ENCODE measurements at regions not wholly inside any gene's neighbourhood (a gene's known extent, or its start where the extent isn't known, plus 50 kb on each side); places are given as distances from the start of the nearest gene placed in this dataset.
"Not testable (repeated sequence)": the region's sequence is repeated elsewhere in the genome, so short reads cannot be mapped to it uniquely, and the experiment has no call there.

- peaks cover 0 to 2% (median under 1%) of the 10 kb centered on the region in 4 donors for H3K9me3 ChIP-seq (ENCODE audit: control insufficient read depth in 4 of 4, insufficient read depth in 3 of 4, low read length in 3 of 4)
- no peaks in the 10 kb centered on the region for H3K27me3 ChIP-seq (ENCODE audit: control insufficient read depth in 3 of 3, insufficient read depth in 3 of 3, low read length in 2 of 3)
- no peak for ATAC-seq (ENCODE audit: insufficient read depth, low FRiP score)
- no peak overlapping the region for H3K27ac ChIP-seq (ENCODE audit: low read depth in 1 of 2, low read length in 1 of 2)
- no peak for TF ChIP-seq CTCF (IDR thresholded peaks at IDR 0.05; ENCODE audit: control extremely low read depth, extremely low read depth)
- H3K9ac ChIP-seq (ENCODE audit: insufficient read depth in 1 of 2, low read length in 2 of 2), result no peak overlapping the region
- peak in 2 of 3 donors; percentile 91 to 96 for DNase-seq
- peaks cover 0 to 18% (median 0%) of the 10 kb centered on the region in 5 donors for H3K4me1 ChIP-seq (ENCODE audit: control insufficient read depth in 5 of 5, insufficient read depth in 5 of 5, low read length in 5 of 5)
- no peak overlapping the region for H3K4me3 ChIP-seq
- no peaks in the 10 kb centered on the region for H3K36me3 ChIP-seq (ENCODE audit: control insufficient read depth in 4 of 4, insufficient read depth in 4 of 4, low read length in 4 of 4)
These were observed 128.4 kb upstream of the CEP126 start for GRCh38 chr11:101786421-101786820.

DNA sequence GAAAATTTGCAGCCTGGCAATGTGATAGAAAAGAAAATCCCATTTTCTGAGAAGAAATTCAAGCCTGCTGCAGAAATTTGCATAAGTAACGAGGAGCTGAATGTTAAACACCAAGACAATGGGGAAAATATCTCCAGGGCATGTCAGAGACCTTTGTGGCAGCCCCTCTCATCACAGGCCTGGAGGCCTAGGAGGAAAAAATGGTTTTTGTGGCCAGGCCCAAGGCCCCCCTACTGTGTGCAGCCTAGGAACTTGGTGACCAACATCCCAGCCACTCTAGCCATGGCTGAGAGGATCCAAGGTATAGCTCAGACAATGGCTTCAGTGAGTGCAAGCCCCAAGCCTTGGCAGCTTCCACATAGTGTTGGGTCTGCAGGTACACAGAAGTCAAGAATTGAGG, 135.6 kb upstream of the CEP126 start:
- not testable (repeated sequence) for H3K27ac ChIP-seq (ENCODE audit: low read depth in 1 of 2, low read length in 1 of 2); DNase-seq; H3K9ac ChIP-seq (ENCODE audit: insufficient read depth in 1 of 2, low read length in 2 of 2); ATAC-seq (ENCODE audit: insufficient read depth, low FRiP score); H3K9me3 ChIP-seq (ENCODE audit: control insufficient read depth in 4 of 4, insufficient read depth in 3 of 4, low read length in 3 of 4); H3K4me3 ChIP-seq; H3K36me3 ChIP-seq (ENCODE audit: control insufficient read depth in 4 of 4, insufficient read depth in 4 of 4, low read length in 4 of 4); H3K27me3 ChIP-seq (ENCODE audit: control insufficient read depth in 3 of 3, insufficient read depth in 3 of 3, low read length in 2 of 3)
- 53 to 62% methylated on average over 1 of the region's 1 CpG for WGBS, 2 donors
- H3K4me1 ChIP-seq (ENCODE audit: control insufficient read depth in 5 of 5, insufficient read depth in 5 of 5, low read length in 5 of 5), result peaks cover 0 to 12% (median 0%) of the 10 kb centered on the region in 5 donors

DNA sequence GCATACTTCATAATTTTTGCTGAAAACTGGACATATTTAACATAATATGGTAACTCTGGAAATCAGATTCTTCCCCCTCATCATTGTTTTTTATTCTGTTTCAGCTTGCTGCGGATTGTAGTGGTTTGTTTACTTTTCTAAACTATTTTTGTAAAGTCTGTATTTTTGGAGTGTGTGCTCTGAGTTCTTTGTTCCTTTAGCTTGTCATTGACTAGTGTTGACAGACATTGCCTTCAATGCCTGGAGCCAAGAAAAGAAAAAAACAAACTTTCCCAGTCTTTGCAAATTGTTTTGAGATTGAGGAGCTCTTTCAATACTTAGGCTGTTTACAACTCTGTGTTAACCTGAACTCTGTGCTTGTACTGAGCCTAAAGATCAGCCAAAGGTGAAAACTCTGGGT, 137.3 kb upstream of the CEP126 start:
- H3K9ac ChIP-seq (ENCODE audit: insufficient read depth in 1 of 2, low read length in 2 of 2), result no peak overlapping the region
- no peaks in the 10 kb centered on the region for H3K36me3 ChIP-seq (ENCODE audit: control insufficient read depth in 4 of 4, insufficient read depth in 4 of 4, low read length in 4 of 4)
- peaks cover 0 to 12% (median 0%) of the 10 kb centered on the region in 5 donors for H3K4me1 ChIP-seq (ENCODE audit: control insufficient read depth in 5 of 5, insufficient read depth in 5 of 5, low read length in 5 of 5)
- ATAC-seq (ENCODE audit: insufficient read depth, low FRiP score), result peak; percentile 19
- H3K27ac ChIP-seq (ENCODE audit: low read depth in 1 of 2, low read length in 1 of 2), result peak overlapping the region in 1 of 2 donors; percentile 22
- no peak overlapping the region for H3K4me3 ChIP-seq
- H3K27me3 ChIP-seq (ENCODE audit: control insufficient read depth in 3 of 3, insufficient read depth in 3 of 3, low read length in 2 of 3), result no peaks in the 10 kb centered on the region
- 44 to 64% methylated on average over 1 of the region's 1 CpG for WGBS, 2 donors
- peak in 2 of 3 donors; percentile 66 to 76 for DNase-seq
- TF ChIP-seq CTCF (IDR thresholded peaks at IDR 0.05; ENCODE audit: control extremely low read depth, extremely low read depth), result no peak
- peaks cover 0 to 7% (median 0%) of the 10 kb centered on the region in 4 donors for H3K9me3 ChIP-seq (ENCODE audit: control insufficient read depth in 4 of 4, insufficient read depth in 3 of 4, low read length in 3 of 4)

DNA sequence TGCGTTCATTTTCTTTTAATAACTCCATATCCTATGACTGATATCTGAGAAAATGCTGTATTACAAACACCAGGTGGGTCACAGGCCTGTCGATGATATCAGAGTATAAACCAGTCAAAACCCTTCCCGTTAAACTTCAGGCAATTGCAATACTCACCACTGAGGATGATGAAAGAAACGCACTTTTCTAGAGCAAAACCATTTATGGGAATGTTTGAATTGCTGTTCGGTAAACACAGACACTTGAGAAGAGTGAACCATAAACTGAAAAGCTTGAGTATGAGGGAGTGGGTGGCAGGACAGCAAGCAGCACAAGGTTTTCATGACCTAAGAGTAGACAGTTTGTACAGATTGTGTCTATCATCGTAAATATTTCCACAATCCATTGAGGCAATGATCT, 139.8 kb upstream of the CEP126 start:
- WGBS, 2 donors, result 68 to 77% methylated on average over 6 of the region's 6 CpGs
- H3K9ac ChIP-seq (ENCODE audit: insufficient read depth in 1 of 2, low read length in 2 of 2), result no peak overlapping the region
- no peak overlapping the region for H3K4me3 ChIP-seq
- H3K36me3 ChIP-seq (ENCODE audit: control insufficient read depth in 4 of 4, insufficient read depth in 4 of 4, low read length in 4 of 4), result no peaks in the 10 kb centered on the region
- no peak for TF ChIP-seq CTCF (IDR thresholded peaks at IDR 0.05; ENCODE audit: control extremely low read depth, extremely low read depth)
- ATAC-seq (ENCODE audit: insufficient read depth, low FRiP score) (no peak), DNase-seq (peak in 2 of 3 donors; percentile 20 to 25)
- H3K27me3 ChIP-seq (ENCODE audit: control insufficient read depth in 3 of 3, insufficient read depth in 3 of 3, low read length in 2 of 3), result no peaks in the 10 kb centered on the region
- H3K9me3 ChIP-seq (ENCODE audit: control insufficient read depth in 4 of 4, insufficient read depth in 3 of 4, low read length in 3 of 4), result peaks cover 0 to 8% (median 0%) of the 10 kb centered on the region in 4 donors
- no peak overlapping the region for H3K27ac ChIP-seq (ENCODE audit: low read depth in 1 of 2, low read length in 1 of 2)
- H3K4me1 ChIP-seq (ENCODE audit: control insufficient read depth in 5 of 5, insufficient read depth in 5 of 5, low read length in 5 of 5), result peaks cover 0 to 12% (median 0%) of the 10 kb centered on the region in 5 donors
